ENCODE measurements at regions not wholly inside any gene's neighbourhood (a gene's known extent, or its start where the extent isn't known, plus 50 kb on each side); places are given as distances from the start of the nearest gene placed in this dataset.

- no peak for DNase-seq
Observed at GRCh38 chr5:27396998-27397397, 358.6 kb upstream of the CDH9 start.

GRCh38 chr5:27392716-27393115 lies 354.3 kb upstream of the CDH9 start:
- no peak for DNase-seq

- DNase-seq = no peak
Observed at GRCh38 chr5:27389696-27390095, 351.3 kb upstream of the CDH9 start.

- DNase-seq = no peak
Observed at GRCh38 chr5:27388755-27389154, 350.4 kb upstream of the CDH9 start.

GRCh38 chr5:27387535-27388073 lies 349.2 kb upstream of the CDH9 start:
- no peak for DNase-seq

GRCh38 chr5:27381686-27382085 lies 343.3 kb upstream of the CDH9 start:
- no peak for DNase-seq

- no peak for DNase-seq
Observed at GRCh38 chr5:27377626-27378025, 339.2 kb upstream of the CDH9 start.

GRCh38 chr5:27353970-27354369 lies 315.6 kb upstream of the CDH9 start:
- no peak for DNase-seq

- no peak for DNase-seq
Observed at GRCh38 chr5:27353540-27353939, 315.2 kb upstream of the CDH9 start.

GRCh38 chr5:27341342-27341741 lies 303.0 kb upstream of the CDH9 start:
- no peak for DNase-seq

- no peak for DNase-seq
Observed at GRCh38 chr5:27336817-27337216, 298.4 kb upstream of the CDH9 start.

- no peak for DNase-seq
Observed at GRCh38 chr5:27328480-27328879, 290.1 kb upstream of the CDH9 start.

GRCh38 chr5:27325513-27325912 lies 287.1 kb upstream of the CDH9 start:
- no peak for DNase-seq

GRCh38 chr5:27318701-27319100 lies 280.3 kb upstream of the CDH9 start:
- DNase-seq = no peak

GRCh38 chr5:27316271-27316650 lies 277.9 kb upstream of the CDH9 start:
- no peak for DNase-seq

- DNase-seq = no peak
Observed at GRCh38 chr5:27315363-27316270, 277.2 kb upstream of the CDH9 start.

GRCh38 chr5:27313549-27313948 lies 275.2 kb upstream of the CDH9 start:
- DNase-seq = no peak

- no peak for DNase-seq
Observed at GRCh38 chr5:27312291-27312893, 274.0 kb upstream of the CDH9 start.

- no peak for DNase-seq
Observed at GRCh38 chr5:27311544-27311943, 273.2 kb upstream of the CDH9 start.

- DNase-seq = no peak
Observed at GRCh38 chr5:27308153-27308552, 269.8 kb upstream of the CDH9 start.

GRCh38 chr5:27290172-27290571 lies 251.8 kb upstream of the CDH9 start:
- DNase-seq = no peak

GRCh38 chr5:27276119-27276518 lies 237.7 kb upstream of the CDH9 start:
- DNase-seq = no peak

GRCh38 chr5:27275345-27275744 lies 237.0 kb upstream of the CDH9 start:
- DNase-seq = no peak

- DNase-seq = no peak
Observed at GRCh38 chr5:27269766-27270165, 231.4 kb upstream of the CDH9 start.
